ENCODE measurements at regions not wholly inside any gene's neighbourhood (a gene's known extent, or its start where the extent isn't known, plus 50 kb on each side); places are given as distances from the start of the nearest gene placed in this dataset.

- no peak overlapping the region for H3K4me3 ChIP-seq (ENCODE audit: low read depth, low read length)
- DNase-seq (ENCODE audit: low read depth), result no peak
- no peak for TF ChIP-seq CTCF (IDR thresholded peaks at IDR 0.05; ENCODE audit: insufficient read depth, low read length, poor library complexity, severe bottlenecking)
- H3K36me3 ChIP-seq (ENCODE audit: control insufficient read depth, insufficient read depth, low read length), result no peaks in the 10 kb centered on the region
- H3K27me3 ChIP-seq (ENCODE audit: control insufficient read depth, insufficient read depth, low read length), result no peaks in the 10 kb centered on the region
These were observed 734.9 kb downstream of the EPHA4 start for GRCh38 chr2:220837226-220837625.

GRCh38 chr2:220842901-220843665 lies 729.0 kb downstream of the EPHA4 start:
- no peak for TF ChIP-seq CTCF (IDR thresholded peaks at IDR 0.05; ENCODE audit: insufficient read depth, low read length, poor library complexity, severe bottlenecking)
- no peaks in the 10 kb centered on the region for H3K27me3 ChIP-seq (ENCODE audit: control insufficient read depth, insufficient read depth, low read length)

GRCh38 chr2:220845766-220846273 lies 726.3 kb downstream of the EPHA4 start:
- no peak for TF ChIP-seq CTCF (IDR thresholded peaks at IDR 0.05; ENCODE audit: insufficient read depth, low read length, poor library complexity, severe bottlenecking)
- no peaks in the 10 kb centered on the region for H3K27me3 ChIP-seq (ENCODE audit: control insufficient read depth, insufficient read depth, low read length)
- no peak for DNase-seq (ENCODE audit: low read depth)

More at GRCh38 chr2:220842901-220843665, 729.0 kb downstream of the EPHA4 start:
- Histone ChIP-seq H3K36me3 (ENCODE audit: control insufficient read depth, insufficient read depth, low read length) (no peaks in the 10 kb centered on the region), H3K4me3 (ENCODE audit: low read depth, low read length) (no peak overlapping the region)
- no peak for DNase-seq (ENCODE audit: low read depth)

GRCh38 chr2:220847006-220847405 lies 725.1 kb downstream of the EPHA4 start:
- no peaks in the 10 kb centered on the region for H3K27me3 ChIP-seq (ENCODE audit: control insufficient read depth, insufficient read depth, low read length)
- no peak for TF ChIP-seq CTCF (IDR thresholded peaks at IDR 0.05; ENCODE audit: insufficient read depth, low read length, poor library complexity, severe bottlenecking)
- DNase-seq (ENCODE audit: low read depth), result no peak
- H3K4me3 ChIP-seq (ENCODE audit: low read depth, low read length), result no peak overlapping the region
- no peaks in the 10 kb centered on the region for H3K36me3 ChIP-seq (ENCODE audit: control insufficient read depth, insufficient read depth, low read length)

More at GRCh38 chr2:220845766-220846273, 726.3 kb downstream of the EPHA4 start:
- Histone ChIP-seq H3K36me3 (ENCODE audit: control insufficient read depth, insufficient read depth, low read length) (no peaks in the 10 kb centered on the region), H3K4me3 (ENCODE audit: low read depth, low read length) (no peak overlapping the region)

- no peak for TF ChIP-seq CTCF (IDR thresholded peaks at IDR 0.05; ENCODE audit: insufficient read depth, low read length, poor library complexity, severe bottlenecking)
- Histone ChIP-seq H3K4me3 (ENCODE audit: low read depth, low read length) (no peak overlapping the region), H3K36me3 (ENCODE audit: control insufficient read depth, insufficient read depth, low read length) (no peaks in the 10 kb centered on the region), H3K27me3 (ENCODE audit: control insufficient read depth, insufficient read depth, low read length) (no peaks in the 10 kb centered on the region)
- DNase-seq (ENCODE audit: low read depth), result peak; percentile 89
These were observed 724.5 kb downstream of the EPHA4 start for GRCh38 chr2:220847589-220847988.

All from kidney epithelial cell (primary cell).